Adrenal gland (tissue), 9 donors: ENCODE measurements at regions not wholly inside any gene's neighbourhood (a gene's known extent, or its start where the extent isn't known, plus 50 kb on each side); places are given as distances from the start of the nearest gene placed in this dataset.
A peak's percentile ranks its signal among the peaks of the same experiment; 100 is the strongest.

Experiments
- DNase-seq, 7 donors: peaks; one replicate each; pipeline ENCODE4 v3.0.0-alpha.2; 2019 to 2020
- H3K27ac ChIP-seq, 5 donors: fragments of 200-600 bp; sonication (generic) in 4 of 5; 1 replicate in 3 of 5; 2 replicates in 2 of 5; pipeline versions ENCODE4 v1.5.1 to v1.8.0; 2016 to 2020; ENCODE audit warnings: mild to moderate bottlenecking in 1 of 5
- H3K27me3 ChIP-seq: fragments of 200-600 bp; 2 replicates; pipeline ENCODE4 v1.8.0; 2021
- H3K36me3 ChIP-seq, 2 donors: fragments of 200-600 bp; replicated peaks in 1 of 2; 1 replicate in 1 of 2; 2 replicates in 1 of 2; pipeline versions ENCODE4 v1.5.1 to v1.8.0; 2018 to 2022
- H3K4me1 ChIP-seq, 2 donors: fragments of 200-600 bp; replicated peaks in 1 of 2; 1 replicate in 1 of 2; 2 replicates in 1 of 2; pipeline versions ENCODE4 v1.5.1 to v1.8.0; 2018 to 2021
- H3K4me3 ChIP-seq, 4 donors: fragments of 200-600 bp; sonication (generic) in 3 of 4; one replicate each; pipeline ENCODE4 v1.5.1; 2016 to 2018
- H3K9me3 ChIP-seq, 3 donors: fragments of 200-600 bp; sonication (generic) in 1 of 3; replicated peaks in 1 of 3; 1 replicate in 2 of 3; 2 replicates in 1 of 3; pipeline versions ENCODE4 v1.5.1 to v1.8.0; 2016 to 2021
- CTCF ChIP-seq, 6 experiments: fragments of 450-650 bp in 4 of 6; fragments of 200-600 bp in 2 of 6; sonication (generic) in 1 of 6; IDR thresholded peaks; 1 replicate in 5 of 6; 2 replicates in 1 of 6; pipeline versions ENCODE4 v1.5.1 to v1.8.0; 2016 to 2021; ENCODE audit warnings: antibody characterized with exemption in 6 of 6, mild to moderate bottlenecking in 2 of 6, moderate library complexity in 1 of 6
- POLR2A ChIP-seq, 2 donors: fragments of 450-650 bp; IDR thresholded peaks; one replicate each; pipeline ENCODE4 v1.6.1; 2017; ENCODE audit warnings: antibody characterized with exemption in 2 of 2, mild to moderate bottlenecking in 2 of 2, moderate library complexity in 1 of 2
- WGBS, 4 donors: extraction: QIAGEN DNeasy Blood & Tissue Kit in 2 of 4; methylation state at CpG; one replicate each; pipeline versions ENCODE4 v1.1.5 to v1.1.7; 2013 to 2017; 5-methylcytosine and 5-hydroxymethylcytosine counted together
- intact Hi-C, 2 donors: fragments of 100-400 bp; cut with DNase I; formaldehyde crosslinking; loops; one replicate each; pipeline versions ENCODE4 v1.14.1 to v1.15.0; 2022 to 2023
- donor health status: healthy with polysubstance abuse.
- donor health status: Bipolar disorder and iron deficiency.
- donor health status: DM: yes; HTN: yes; CAD: no.
- donor health status: DM: no; HTN: no; CAD: no.
- donor health status: DM: no; HTN: no; CAD: no.

- Histone ChIP-seq H3K36me3 (no peaks in the 10 kb centered on the region), H3K27ac (peak overlapping the region in 4 of 5 donors; percentile 3 to 94 (median 79)), H3K4me3 (peak overlapping the region in 3 of 4 donors; percentile 23 to 100 (median 40)), H3K27me3 (no peaks in the 10 kb centered on the region), H3K9me3 (no peaks in the 10 kb centered on the region), H3K4me1 (peaks cover 28 to 44% of the 10 kb centered on the region in 2 donors)
- TF ChIP-seq POLR2A (IDR thresholded peaks at IDR 0.05) (no peak), CTCF (IDR thresholded peaks at IDR 0.05) (no peak)
- peak in 4 of 7 donors; percentile 33 to 41 (median 36) for DNase-seq
- intact Hi-C loops, result loop anchor here in 1 of 2 donors (5.0 kb wide), 1 partner anchor 37 kb away; no protein-coding TSS in a partner anchor
- 9 to 15% (median 11%) methylated on average over 13 to 15 of the region's 15 CpGs for WGBS, 4 donors
Observed at GRCh38 chr22:25403811-25404471, 160.5 kb upstream of the GRK3 start.

GRCh38 chr22:25404556-25404927 is 159.9 kb upstream of the GRK3 start:
- WGBS, 4 donors, result 0 to 2% (median 1%) methylated on average over 1 to 36 of the region's 36 CpGs
- H3K27ac ChIP-seq, result peak overlapping the region in 4 of 5 donors; percentile 3 to 94 (median 79)
- intact Hi-C loops, result loop anchor here in 1 of 2 donors (5.0 kb wide), 1 partner anchor 37 kb away; no protein-coding TSS in a partner anchor
- no peaks in the 10 kb centered on the region for H3K9me3 ChIP-seq
- peaks cover 28 to 44% of the 10 kb centered on the region in 2 donors for H3K4me1 ChIP-seq
- TF ChIP-seq POLR2A (IDR thresholded peaks at IDR 0.05), result no peak
- H3K4me3 ChIP-seq, result peak overlapping the region in 3 of 4 donors; percentile 25 to 100 (median 40)
- no peaks in the 10 kb centered on the region for H3K36me3 ChIP-seq
- DNase-seq, result peak in 2 of 7 donors; percentile 16 to 38
- no peaks in the 10 kb centered on the region for H3K27me3 ChIP-seq

GRCh38 chr22:25404928-25405816 is 159.3 kb upstream of the GRK3 start:
- intact Hi-C loops, result loop anchor here in 1 of 2 donors (5.0 kb wide), 1 partner anchor 38 kb away; no protein-coding TSS in a partner anchor
- Histone ChIP-seq H3K27ac (peak overlapping the region in 4 of 5 donors; percentile 63 to 94 (median 79)), H3K4me1 (peaks cover 28 to 44% of the 10 kb centered on the region in 2 donors), H3K4me3 (peak overlapping the region in 3 of 4 donors; percentile 25 to 100 (median 40)), H3K27me3 (no peaks in the 10 kb centered on the region), H3K36me3 (no peaks in the 10 kb centered on the region), H3K9me3 (no peaks in the 10 kb centered on the region)
- WGBS, 4 donors, result 0 to 1% (median 1%) methylated on average over 25 to 115 of the region's 117 CpGs; no CpG with 5 or more reads in 1 of the 4 donors
- peak; percentile 74 to 83 (median 82) for DNase-seq
- TF ChIP-seq CTCF (IDR thresholded peaks at IDR 0.05) (no peak), POLR2A (IDR thresholded peaks at IDR 0.05) (peak; percentile 71 to 91)

- peaks cover 28 to 38% of the 10 kb centered on the region in 2 donors for H3K4me1 ChIP-seq
- H3K27ac ChIP-seq, result peak overlapping the region in 4 of 5 donors; percentile 63 to 94 (median 79)
- no peaks in the 10 kb centered on the region for H3K36me3 ChIP-seq
- intact Hi-C loops, result no loop called here
- no peaks in the 10 kb centered on the region for H3K9me3 ChIP-seq
- TF ChIP-seq POLR2A (IDR thresholded peaks at IDR 0.05), result no peak
- DNase-seq, result no peak
- WGBS, 4 donors, result 65 to 74% (median 68%) methylated on average over 19 of the region's 19 CpGs
- peak overlapping the region in 2 of 4 donors; percentile 22 to 100 for H3K4me3 ChIP-seq
- no peaks in the 10 kb centered on the region for H3K27me3 ChIP-seq
Observed at GRCh38 chr22:25405841-25406509, 158.5 kb upstream of the GRK3 start.
